Hepatocyte (in vitro differentiated cells): ENCODE measurements at regions not wholly inside any gene's neighbourhood (a gene's known extent, or its start where the extent isn't known, plus 50 kb on each side); places are given as distances from the start of the nearest gene placed in this dataset.

Experiments
- DNase-seq: peaks from one replicate; pipeline ENCODE4 v3.0.0-alpha.2; 2016; ENCODE audit warnings: low spot score
- H2AFZ ChIP-seq: fragments of 200-600 bp; sonication (generic); 2 replicates; pipeline ENCODE4 v1.6.0; 2016; ENCODE audit warnings: antibody characterized with exemption, mild to moderate bottlenecking
- H3K27ac ChIP-seq: fragments of 200-600 bp; sonication (generic); 2 replicates; pipeline ENCODE4 v1.5.1; 2016; ENCODE audit warnings: mild to moderate bottlenecking
- H3K27me3 ChIP-seq: fragments of 200-600 bp; sonication (generic); 2 replicates; pipeline ENCODE4 v1.6.1; 2016
- H3K36me3 ChIP-seq: fragments of 200-600 bp; sonication (generic); replicated peaks from 2 replicates; pipeline ENCODE4 v1.5.1; 2016; ENCODE audit warnings: low read depth; ENCODE audit not compliant: insufficient read depth
- H3K4me1 ChIP-seq: fragments of 200-600 bp; sonication (generic); 2 replicates; pipeline ENCODE4 v1.5.1; 2016; ENCODE audit warnings: mild to moderate bottlenecking, moderate library complexity; ENCODE audit not compliant: insufficient read depth
- H3K4me2 ChIP-seq: fragments of 200-600 bp; sonication (generic); 2 replicates; pipeline ENCODE4 v1.6.0; 2016
- H3K4me3 ChIP-seq: fragments of 200-600 bp; sonication (generic); 2 replicates; pipeline ENCODE4 v1.5.1; 2016; ENCODE audit warnings: mild to moderate bottlenecking
- H3K79me2 ChIP-seq: fragments of 200-600 bp; sonication (generic); 2 replicates; pipeline ENCODE4 v1.6.0; 2017; ENCODE audit warnings: mild to moderate bottlenecking
- H3K9me2 ChIP-seq: fragments of 200-600 bp; sonication (generic); replicated peaks from 2 replicates; pipeline ENCODE4 v1.6.0; 2017; ENCODE audit warnings: mild to moderate bottlenecking; ENCODE audit not compliant: insufficient read depth
- H3K9me3 ChIP-seq: fragments of 200-600 bp; sonication (generic); 2 replicates; pipeline ENCODE4 v1.5.1; 2016; ENCODE audit warnings: low read depth, mild to moderate bottlenecking
- H4K20me1 ChIP-seq: fragments of 200-600 bp; sonication (generic); 2 replicates; pipeline ENCODE4 v1.6.0; 2016; ENCODE audit warnings: mild to moderate bottlenecking; ENCODE audit not compliant: insufficient read depth, poor library complexity, severe bottlenecking
- CTCF ChIP-seq: fragments of 200-600 bp; sonication (generic); IDR thresholded peaks from 2 replicates; pipeline ENCODE4 v1.5.1; 2016; ENCODE audit warnings: antibody characterized with exemption, mild to moderate bottlenecking; ENCODE audit not compliant: poor library complexity
- EZH2 ChIP-seq: fragments of 200-600 bp; sonication (generic); IDR thresholded peaks from 2 replicates; pipeline ENCODE4 v1.6.1; 2016; ENCODE audit warnings: antibody characterized with exemption, mild to moderate bottlenecking, borderline replicate concordance
- EZH2phosphoT487 ChIP-seq: fragments of 200-600 bp; sonication (generic); IDR thresholded peaks from one replicate; pipeline ENCODE4 v1.6.1; 2018; ENCODE audit warnings: antibody characterized with exemption, mild to moderate bottlenecking, low read depth, moderate library complexity; ENCODE audit not compliant: unreplicated experiment, severe bottlenecking
- WGBS: methylation state at CpG from one replicate; pipeline ENCODE4 v1.1.6; 2016; ENCODE audit warnings: low lambda C conversion rate; ENCODE audit errors: missing lambda C conversion rate; 5-methylcytosine and 5-hydroxymethylcytosine counted together

GRCh38 chr2:186033541-186033940 lies 294.9 kb downstream of the FSIP2 start:
- H3K27ac ChIP-seq, result no peak overlapping the region
- H2AFZ ChIP-seq, result no peak overlapping the region
- H3K4me1 ChIP-seq, result no peaks in the 10 kb centered on the region
- TF ChIP-seq EZH2phosphoT487, result no peak
- H4K20me1 ChIP-seq, result no peaks in the 10 kb centered on the region
- no peaks in the 10 kb centered on the region for H3K27me3 ChIP-seq
- H3K79me2 ChIP-seq, result no peaks in the 10 kb centered on the region
- H3K9me3 ChIP-seq, result no peaks in the 10 kb centered on the region
- H3K4me2 ChIP-seq, result no peak overlapping the region
- 95% methylated on average over 4 of the region's 4 CpGs for WGBS
- H3K36me3 ChIP-seq, result no peaks in the 10 kb centered on the region
- no peak for DNase-seq
- no peaks in the 10 kb centered on the region for H3K9me2 ChIP-seq
- no peak overlapping the region for H3K4me3 ChIP-seq

- H2AFZ ChIP-seq, result no peak overlapping the region
- WGBS, result 77% methylated on average over 2 of the region's 2 CpGs
- H3K27me3 ChIP-seq, result no peaks in the 10 kb centered on the region
- TF ChIP-seq CTCF, result no peak
- H3K79me2 ChIP-seq, result no peaks in the 10 kb centered on the region
- no peaks in the 10 kb centered on the region for H3K9me3 ChIP-seq
- no peaks in the 10 kb centered on the region for H3K4me1 ChIP-seq
- no peak overlapping the region for H3K4me2 ChIP-seq
- no peak overlapping the region for H3K4me3 ChIP-seq
- DNase-seq, result no peak
- H3K9me2 ChIP-seq, result no peaks in the 10 kb centered on the region
- H3K36me3 ChIP-seq, result no peaks in the 10 kb centered on the region
- H4K20me1 ChIP-seq, result no peaks in the 10 kb centered on the region
- no peak overlapping the region for H3K27ac ChIP-seq
These were observed 298.4 kb downstream of the FSIP2 start for GRCh38 chr2:186036862-186037449.

GRCh38 chr2:186042207-186043028 lies 303.8 kb downstream of the FSIP2 start:
- H3K79me2 ChIP-seq, result no peaks in the 10 kb centered on the region
- no peak for DNase-seq
- no peaks in the 10 kb centered on the region for H3K9me2 ChIP-seq
- no peaks in the 10 kb centered on the region for H4K20me1 ChIP-seq
- no peaks in the 10 kb centered on the region for H3K36me3 ChIP-seq
- H3K4me3 ChIP-seq, result no peak overlapping the region
- no peaks in the 10 kb centered on the region for H3K27me3 ChIP-seq
- no peak overlapping the region for H3K27ac ChIP-seq
- H3K4me2 ChIP-seq, result no peak overlapping the region
- no peaks in the 10 kb centered on the region for H3K9me3 ChIP-seq
- H2AFZ ChIP-seq, result no peak overlapping the region
- TF ChIP-seq CTCF, result no peak
- TF ChIP-seq EZH2phosphoT487, result no peak
- no peak for TF ChIP-seq EZH2
- H3K4me1 ChIP-seq, result no peaks in the 10 kb centered on the region
- 83% methylated on average over 5 of the region's 5 CpGs for WGBS

- TF ChIP-seq CTCF (no peak), EZH2phosphoT487 (no peak), EZH2 (no peak)
- DNase-seq, result no peak
- WGBS, result 74% methylated on average over 2 of the region's 2 CpGs
- Histone ChIP-seq H3K27ac (no peak overlapping the region), H3K4me1 (no peaks in the 10 kb centered on the region), H3K79me2 (no peaks in the 10 kb centered on the region), H4K20me1 (no peaks in the 10 kb centered on the region), H3K9me2 (no peaks in the 10 kb centered on the region), H2AFZ (no peak overlapping the region), H3K36me3 (no peaks in the 10 kb centered on the region), H3K9me3 (no peaks in the 10 kb centered on the region), H3K4me3 (no peak overlapping the region), H3K4me2 (no peak overlapping the region), H3K27me3 (no peaks in the 10 kb centered on the region)
These were observed 306.2 kb downstream of the FSIP2 start for GRCh38 chr2:186044761-186045160.
